GM21367 (cell line): ENCODE measurements at regions not wholly inside any gene's neighbourhood (a gene's known extent, or its start where the extent isn't known, plus 50 kb on each side); places are given as distances from the start of the nearest gene placed in this dataset.

ENCODE experiments used
- ATAC-seq: cut with Tn5 transposase; IDR thresholded peaks from one replicate; pipeline ENCODE4 v1.9.1; 2021; ENCODE audit not compliant: unreplicated experiment

DNA sequence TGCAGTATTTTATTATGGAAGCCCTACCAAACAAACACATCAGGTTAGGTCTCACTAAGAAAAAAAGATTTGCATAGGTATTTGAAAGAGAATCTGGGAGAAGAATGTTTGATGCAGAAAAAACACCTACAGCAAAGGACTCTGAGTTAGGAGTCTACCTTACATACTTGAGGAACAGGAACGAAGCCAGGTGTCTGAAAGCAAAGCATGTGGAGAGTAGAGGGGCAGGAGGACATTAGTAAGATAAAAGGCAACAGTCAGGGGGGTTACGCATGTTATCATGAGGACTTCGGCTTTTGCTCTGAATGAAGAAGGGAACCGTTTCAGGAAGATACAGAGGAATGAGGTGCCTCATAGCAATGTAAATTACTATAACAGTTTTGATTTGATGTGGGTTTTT, 87.9 kb upstream of the PTER start:
- ATAC-seq, result no peak

DNA sequence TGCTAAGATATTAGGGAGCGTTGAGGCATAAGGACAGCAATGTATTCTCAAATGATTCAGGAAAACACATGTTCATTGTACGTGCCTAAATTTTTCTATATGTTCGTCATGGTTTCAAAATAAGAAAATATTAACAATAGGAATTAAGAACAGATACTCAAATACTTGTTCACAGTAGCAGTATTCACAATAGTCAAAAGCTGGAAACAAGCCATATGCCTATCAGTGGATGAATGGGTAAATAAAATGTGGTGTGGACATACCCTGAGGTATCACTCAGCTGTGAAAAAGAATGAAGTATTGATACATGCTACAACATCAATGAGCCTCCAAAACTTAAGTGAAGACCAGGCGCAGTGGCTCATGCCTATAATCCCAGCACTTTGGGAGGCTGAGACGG, 84.7 kb upstream of the PTER start:
- no peak for ATAC-seq

DNA sequence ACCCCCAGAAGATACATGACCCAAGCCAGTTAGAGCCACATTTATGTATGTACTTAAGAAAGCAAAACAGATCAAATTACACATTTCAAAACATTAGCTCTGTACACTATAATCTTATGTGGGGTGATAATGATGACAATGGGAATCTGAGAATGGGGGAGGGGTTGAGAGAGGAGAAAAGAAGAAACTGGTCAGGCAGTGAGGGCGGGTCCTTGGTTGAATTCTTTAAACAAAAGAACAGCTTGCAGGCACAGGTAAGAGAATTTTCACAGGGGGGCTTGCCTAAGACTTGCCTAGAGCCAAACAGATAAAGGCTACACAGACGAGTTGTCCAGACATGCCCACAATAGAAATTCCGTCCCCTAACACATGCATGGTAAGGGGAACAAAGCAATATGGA, 76.8 kb upstream of the PTER start:
- ATAC-seq, result no peak

DNA sequence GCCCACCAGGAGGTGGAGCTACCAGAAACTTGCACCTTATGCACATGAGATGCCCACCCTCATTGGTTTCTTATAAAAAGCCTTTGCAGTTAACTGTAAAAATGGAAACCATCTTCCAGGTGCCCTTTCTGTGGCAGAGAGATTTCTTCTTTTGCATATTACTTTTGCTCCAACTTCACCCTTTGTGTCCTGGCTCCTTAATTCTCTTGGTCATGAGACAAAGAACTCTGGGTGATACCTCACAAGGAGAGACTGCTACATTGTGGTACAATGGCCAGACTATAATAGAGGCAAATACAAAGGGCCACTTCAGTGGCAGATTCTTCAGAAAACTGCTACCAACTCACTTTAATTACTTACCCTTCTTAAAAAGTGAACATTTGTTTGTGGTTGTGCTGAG, 76.4 kb upstream of the PTER start:
- ATAC-seq, result no peak

DNA sequence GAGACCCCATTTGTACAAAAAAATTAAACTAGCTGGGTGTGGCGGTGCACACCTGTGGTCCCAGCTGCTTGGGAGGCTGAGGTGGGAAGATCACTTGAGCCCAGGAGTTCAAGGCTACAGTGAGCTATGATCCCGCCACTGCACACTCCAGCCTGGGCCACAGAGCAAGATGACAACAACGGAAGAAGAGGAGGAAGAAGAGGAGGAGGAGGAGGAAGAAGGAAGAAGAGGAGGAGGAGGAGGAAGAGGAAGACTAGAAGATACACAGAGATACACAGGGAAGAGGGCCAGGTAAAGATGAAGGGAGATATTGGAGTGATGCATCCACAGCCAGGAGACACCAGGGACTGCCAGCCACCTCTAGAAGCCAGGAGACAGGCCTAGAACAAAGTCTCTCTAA, 75.7 kb upstream of the PTER start:
- ATAC-seq, result no peak

DNA sequence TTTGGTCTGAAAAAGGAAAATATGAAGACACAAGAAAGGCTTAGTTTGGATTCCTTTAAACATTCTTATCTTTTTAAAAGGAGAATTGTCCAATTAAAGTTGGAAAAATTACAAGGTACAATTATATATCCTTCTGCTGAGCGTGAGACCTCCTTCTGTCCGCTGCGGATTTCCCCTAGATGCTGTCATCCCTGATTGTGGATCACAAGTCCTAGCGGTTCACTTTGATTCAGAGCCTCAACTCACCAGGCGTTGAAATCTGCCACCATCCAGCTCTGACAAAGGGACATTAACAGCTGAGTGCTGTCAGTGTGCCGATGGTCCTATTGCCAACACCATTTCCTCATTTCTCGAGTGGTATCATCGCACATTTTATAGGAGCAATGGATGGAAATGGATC, 73.1 kb upstream of the PTER start:
- ATAC-seq, result no peak

DNA sequence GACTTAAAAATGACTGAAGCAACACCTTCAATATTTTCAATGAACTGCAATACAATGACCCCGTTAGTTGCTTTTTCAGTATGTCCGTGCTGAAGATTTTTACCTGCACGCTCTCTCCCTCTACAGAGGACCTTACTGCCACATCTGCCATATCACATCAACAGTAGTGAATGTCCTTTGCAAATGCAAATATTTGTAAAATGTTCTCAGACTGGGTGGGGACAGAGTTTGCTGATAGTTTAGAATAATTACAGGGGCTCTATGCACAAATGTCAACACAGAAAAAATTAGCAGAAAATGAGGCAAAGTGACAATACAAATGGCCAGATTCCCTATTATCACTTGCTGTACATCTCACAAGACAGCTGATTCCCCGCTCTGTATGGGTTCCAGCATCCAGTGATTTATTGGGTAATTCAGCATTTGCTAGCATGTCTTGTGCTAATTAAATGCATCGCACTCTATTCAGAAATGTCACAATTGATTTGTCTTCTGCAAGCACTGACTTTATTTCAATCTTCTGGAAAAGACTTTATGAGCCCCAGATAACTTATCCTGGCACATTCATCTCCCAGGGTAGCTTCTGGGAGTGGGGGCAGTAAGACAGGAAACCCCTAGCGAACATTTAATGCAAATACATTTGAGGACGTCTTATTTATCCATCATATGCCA, 69.1 kb upstream of the PTER start:
- ATAC-seq, result no peak

DNA sequence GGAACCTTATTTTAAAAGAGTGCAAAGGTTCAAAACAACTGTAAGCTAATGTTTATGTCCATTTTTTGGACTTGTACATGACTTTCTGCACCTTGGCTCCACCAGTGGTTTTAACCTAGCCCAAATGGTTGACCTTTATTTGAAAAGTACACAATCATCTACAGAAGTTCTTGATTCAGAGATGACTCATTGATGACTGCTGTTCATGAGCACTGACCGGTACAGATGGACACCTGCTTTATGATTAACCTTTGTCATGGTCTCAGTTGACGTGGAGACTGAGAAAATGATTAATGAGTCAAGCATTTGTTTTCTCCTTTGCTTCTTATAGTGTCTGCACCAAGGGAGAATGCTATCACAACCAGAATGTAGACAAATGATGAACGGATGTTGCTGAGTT, 55.7 kb upstream of the PTER start:
- ATAC-seq, result no peak

DNA sequence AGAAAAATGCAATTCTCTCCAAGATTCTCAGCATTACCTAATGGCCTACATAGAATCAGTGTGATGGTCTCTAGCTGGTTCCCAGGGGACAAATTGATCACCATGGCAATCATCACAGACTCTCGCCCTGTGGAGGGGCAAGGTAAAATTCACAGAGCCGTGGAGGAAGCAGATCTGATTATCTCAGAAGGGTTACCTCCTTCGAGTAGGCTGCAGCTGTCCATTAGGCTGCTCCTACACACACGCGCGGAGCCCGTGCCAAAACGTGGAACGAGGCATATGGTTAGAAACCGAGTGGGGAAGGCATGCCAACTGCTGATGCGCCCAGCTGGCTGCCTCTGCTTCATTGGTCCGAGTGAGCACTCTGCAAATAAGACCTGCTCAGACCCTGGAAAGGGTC, 52.8 kb upstream of the PTER start:
- ATAC-seq, result no peak

DNA sequence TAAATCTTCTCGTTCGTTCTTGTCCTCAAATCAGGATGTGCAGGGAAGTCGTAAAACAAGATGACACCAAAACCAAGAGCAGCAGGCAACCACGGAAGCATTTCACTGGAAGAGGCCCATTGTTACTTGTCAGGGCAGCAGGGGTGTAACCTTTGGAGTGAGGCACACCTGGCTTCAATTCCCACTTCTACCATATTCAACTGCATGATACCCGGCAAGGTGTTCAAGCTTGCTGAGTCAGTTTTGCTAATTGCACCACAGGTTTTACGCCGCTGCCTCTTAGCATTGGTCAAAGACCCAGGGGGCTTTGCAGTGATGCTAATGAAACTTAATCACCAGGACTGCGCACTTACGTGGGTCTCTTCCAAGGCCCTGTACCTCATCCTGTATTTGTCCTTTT, 50.0 kb upstream of the PTER start:
- no peak for ATAC-seq
